ENCODE measurements at regions not wholly inside any gene's neighbourhood (a gene's known extent, or its start where the extent isn't known, plus 50 kb on each side); places are given as distances from the start of the nearest gene placed in this dataset.

GRCh38 chr19:32018014-32018413, 327.4 kb upstream of the ZNF507 start:
- peak in 1 of 2 donors; percentile 26 for DNase-seq
- no peaks in the 10 kb centered on the region for H3K27me3 ChIP-seq (ENCODE audit: control insufficient read depth, insufficient read depth, low read length)
- H3K4me1 ChIP-seq (ENCODE audit: control insufficient read depth, insufficient read depth, low read length) = no peaks in the 10 kb centered on the region
- WGBS (ENCODE audit: insufficient coverage, low lambda C conversion rate) = no CpG with 5 or more reads among the region's 6 CpGs
- no peaks in the 10 kb centered on the region for H3K9me3 ChIP-seq (ENCODE audit: control insufficient read depth, low read depth, low read length)
- H3K27ac ChIP-seq (ENCODE audit: low read length) = no peak overlapping the region
- no peak overlapping the region for H3K4me3 ChIP-seq (ENCODE audit: low read length)
- no peaks in the 10 kb centered on the region for H3K36me3 ChIP-seq (ENCODE audit: control insufficient read depth, insufficient read depth, low read length)

DNA sequence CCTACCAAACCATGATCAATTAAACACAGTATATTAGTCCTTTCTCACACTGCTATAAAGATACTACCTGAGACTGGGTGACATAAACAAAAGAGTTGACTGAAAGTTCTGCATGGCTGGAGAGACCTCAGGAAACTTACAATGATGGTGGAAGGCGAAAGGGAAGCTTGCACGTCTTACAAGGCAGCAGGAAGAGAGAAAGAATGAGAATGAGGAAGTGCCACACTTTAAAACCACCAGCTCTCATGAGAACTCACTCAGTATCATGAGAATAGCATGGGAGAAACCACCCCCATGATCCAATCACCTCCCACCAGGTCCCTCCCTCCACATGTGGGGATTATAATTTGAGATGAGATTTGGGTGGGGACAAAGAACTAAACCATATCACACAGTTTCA, 324.9 kb upstream of the ZNF507 start:
- no peaks in the 10 kb centered on the region for H3K4me1 ChIP-seq (ENCODE audit: control insufficient read depth, insufficient read depth, low read length)
- WGBS (ENCODE audit: insufficient coverage, low lambda C conversion rate) = no CpG with 5 or more reads among the region's 2 CpGs
- DNase-seq = no peak

DNA sequence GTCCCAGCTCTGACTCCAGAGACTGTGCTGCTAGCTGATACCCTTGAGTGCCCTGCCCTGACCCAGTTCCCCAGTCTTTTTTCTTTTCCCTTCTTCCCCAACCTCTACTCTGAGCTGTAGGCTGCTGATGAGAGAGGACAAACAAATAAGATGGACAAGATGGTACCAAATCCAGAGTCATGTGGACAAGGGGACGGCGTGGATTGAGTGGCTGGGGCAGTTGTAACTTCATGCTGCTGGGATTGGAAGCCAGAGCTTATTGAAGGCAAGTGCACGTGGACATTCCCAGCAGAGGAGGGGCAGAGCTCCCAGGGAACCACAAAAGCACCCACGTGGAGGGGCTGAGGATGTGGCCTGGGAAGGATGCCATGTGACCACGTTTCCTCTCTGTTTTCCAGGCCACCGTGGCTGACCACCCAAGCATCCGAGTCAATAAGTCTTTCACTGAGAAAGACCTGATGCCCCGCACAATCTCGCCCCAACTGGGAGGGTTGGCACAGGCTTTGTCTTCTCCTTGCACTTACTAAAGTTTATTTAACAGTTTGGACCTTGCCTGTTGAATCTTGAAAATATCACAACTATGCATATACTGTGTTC, 323.3 kb upstream of the ZNF507 start:
- DNase-seq = no peak
- Histone ChIP-seq H3K27me3 (ENCODE audit: control insufficient read depth, insufficient read depth, low read length) (no peaks in the 10 kb centered on the region), H3K36me3 (ENCODE audit: control insufficient read depth, insufficient read depth, low read length) (no peaks in the 10 kb centered on the region), H3K4me1 (ENCODE audit: control insufficient read depth, insufficient read depth, low read length) (no peaks in the 10 kb centered on the region), H3K27ac (ENCODE audit: low read length) (no peak overlapping the region), H3K4me3 (ENCODE audit: low read length) (no peak overlapping the region), H3K9me3 (ENCODE audit: control insufficient read depth, low read depth, low read length) (no peaks in the 10 kb centered on the region)
- WGBS (ENCODE audit: insufficient coverage, low lambda C conversion rate) = no CpG with 5 or more reads among the region's 9 CpGs

More for the DNA sequence above, 324.9 kb upstream of the ZNF507 start:
- no peak overlapping the region for H3K27ac ChIP-seq (ENCODE audit: low read length)
- H3K4me3 ChIP-seq (ENCODE audit: low read length) = no peak overlapping the region
- no peaks in the 10 kb centered on the region for H3K9me3 ChIP-seq (ENCODE audit: control insufficient read depth, low read depth, low read length)
- H3K27me3 ChIP-seq (ENCODE audit: control insufficient read depth, insufficient read depth, low read length) = no peaks in the 10 kb centered on the region
- no peaks in the 10 kb centered on the region for H3K36me3 ChIP-seq (ENCODE audit: control insufficient read depth, insufficient read depth, low read length)

DNA sequence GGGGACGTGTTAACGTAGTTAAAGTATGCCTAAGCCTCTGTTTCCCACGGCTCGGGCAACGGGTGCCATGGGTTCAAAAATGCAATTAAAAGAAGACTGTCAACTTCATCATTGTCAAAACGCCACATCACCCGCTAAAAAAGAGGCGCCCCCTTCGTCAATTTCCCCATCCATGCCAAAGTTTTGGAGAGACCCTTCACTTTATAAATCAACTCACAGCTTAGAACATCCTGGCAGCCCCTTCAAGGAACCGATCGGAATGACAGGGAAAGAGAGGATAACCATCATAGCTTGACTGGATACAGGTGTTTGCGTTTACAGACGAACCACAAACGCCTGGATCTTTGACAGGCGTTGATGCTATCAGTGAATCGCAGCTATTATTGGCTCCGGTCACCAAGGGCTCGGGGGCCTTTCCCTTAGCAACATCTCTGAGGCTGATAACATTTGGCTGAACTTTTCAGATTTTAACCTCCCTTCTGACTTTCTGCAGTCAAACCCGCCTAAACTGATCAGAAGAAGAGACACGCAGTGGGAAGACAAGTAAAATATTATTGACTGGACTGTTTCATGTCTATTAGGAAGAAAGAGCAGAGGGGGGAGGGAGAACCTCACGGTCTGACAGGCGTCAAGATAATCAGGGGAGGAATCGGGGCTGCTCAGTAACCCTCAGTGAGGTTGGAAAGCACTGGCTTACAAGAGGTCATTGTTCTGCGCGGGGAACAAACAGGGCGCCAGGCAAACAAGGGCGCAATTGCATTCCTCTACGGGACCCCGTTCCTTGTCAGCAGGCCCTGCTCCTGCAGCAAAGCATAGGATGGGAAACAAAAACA, 322.5 kb upstream of the ZNF507 start:
- H3K9me3 ChIP-seq (ENCODE audit: control insufficient read depth, low read depth, low read length) = no peaks in the 10 kb centered on the region
- H3K27me3 ChIP-seq (ENCODE audit: control insufficient read depth, insufficient read depth, low read length) = no peaks in the 10 kb centered on the region
- no peaks in the 10 kb centered on the region for H3K4me1 ChIP-seq (ENCODE audit: control insufficient read depth, insufficient read depth, low read length)
- H3K27ac ChIP-seq (ENCODE audit: low read length) = no peak overlapping the region
- H3K36me3 ChIP-seq (ENCODE audit: control insufficient read depth, insufficient read depth, low read length) = no peaks in the 10 kb centered on the region
- DNase-seq = no peak
- no peak overlapping the region for H3K4me3 ChIP-seq (ENCODE audit: low read length)
- 0% methylated on average over 1 of the region's 29 CpGs for WGBS (ENCODE audit: insufficient coverage, low lambda C conversion rate)

DNA sequence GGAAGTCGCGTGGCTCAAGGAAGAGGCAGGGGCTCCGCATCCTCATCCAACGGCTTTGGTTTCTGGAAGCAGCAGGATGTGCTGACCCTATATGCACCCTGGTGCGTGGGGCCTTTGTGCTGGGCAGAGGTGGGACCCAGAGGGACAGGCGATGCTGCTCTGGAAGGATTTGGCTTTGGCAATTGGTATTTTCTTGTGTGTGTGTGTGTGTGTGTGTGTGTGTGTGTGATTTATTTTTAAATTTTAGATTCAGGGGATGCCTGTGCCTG, 321.9 kb upstream of the ZNF507 start:
- Histone ChIP-seq H3K27ac (ENCODE audit: low read length) (no peak overlapping the region), H3K4me3 (ENCODE audit: low read length) (no peak overlapping the region), H3K9me3 (ENCODE audit: control insufficient read depth, low read depth, low read length) (no peaks in the 10 kb centered on the region), H3K36me3 (ENCODE audit: control insufficient read depth, insufficient read depth, low read length) (no peaks in the 10 kb centered on the region), H3K27me3 (ENCODE audit: control insufficient read depth, insufficient read depth, low read length) (no peaks in the 10 kb centered on the region), H3K4me1 (ENCODE audit: control insufficient read depth, insufficient read depth, low read length) (no peaks in the 10 kb centered on the region)
- no CpG with 5 or more reads among the region's 6 CpGs for WGBS (ENCODE audit: insufficient coverage, low lambda C conversion rate)
- no peak for DNase-seq

GRCh38 chr19:32029235-32029634, 316.2 kb upstream of the ZNF507 start:
- Histone ChIP-seq H3K36me3 (ENCODE audit: control insufficient read depth, insufficient read depth, low read length) (no peaks in the 10 kb centered on the region), H3K9me3 (ENCODE audit: control insufficient read depth, low read depth, low read length) (no peaks in the 10 kb centered on the region), H3K27me3 (ENCODE audit: control insufficient read depth, insufficient read depth, low read length) (no peaks in the 10 kb centered on the region), H3K4me1 (ENCODE audit: control insufficient read depth, insufficient read depth, low read length) (no peaks in the 10 kb centered on the region), H3K27ac (ENCODE audit: low read length) (no peak overlapping the region), H3K4me3 (ENCODE audit: low read length) (no peak overlapping the region)
- no CpG with 5 or more reads among the region's 6 CpGs for WGBS (ENCODE audit: insufficient coverage, low lambda C conversion rate)
- DNase-seq = no peak

DNA sequence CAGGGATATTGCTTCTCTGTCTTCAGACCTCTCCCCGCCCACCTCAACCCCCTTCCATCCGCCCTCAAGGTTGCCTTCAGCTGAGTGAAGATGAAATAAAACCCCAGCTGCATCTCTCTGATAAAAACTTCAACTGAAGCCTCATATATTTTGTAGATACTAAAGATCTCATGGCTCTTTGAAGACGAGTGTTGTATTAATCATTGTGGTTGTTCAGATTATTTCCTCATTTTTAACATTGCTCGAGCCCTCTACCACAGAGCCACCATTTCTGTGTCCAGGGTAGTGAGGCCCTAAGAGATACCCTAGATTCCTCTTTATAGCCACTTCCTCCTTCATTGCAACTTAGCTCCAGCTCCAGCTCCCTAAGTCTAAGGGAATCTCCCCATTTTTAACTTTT, 312.8 kb upstream of the ZNF507 start:
- H3K9me3 ChIP-seq (ENCODE audit: control insufficient read depth, low read depth, low read length) = no peaks in the 10 kb centered on the region
- 100% methylated on average over 1 of the region's 4 CpGs for WGBS (ENCODE audit: insufficient coverage, low lambda C conversion rate)
- H3K4me1 ChIP-seq (ENCODE audit: control insufficient read depth, insufficient read depth, low read length) = no peaks in the 10 kb centered on the region
- no peaks in the 10 kb centered on the region for H3K36me3 ChIP-seq (ENCODE audit: control insufficient read depth, insufficient read depth, low read length)
- no peak overlapping the region for H3K27ac ChIP-seq (ENCODE audit: low read length)
- no peak for DNase-seq
- no peaks in the 10 kb centered on the region for H3K27me3 ChIP-seq (ENCODE audit: control insufficient read depth, insufficient read depth, low read length)
- H3K4me3 ChIP-seq (ENCODE audit: low read length) = no peak overlapping the region

DNA sequence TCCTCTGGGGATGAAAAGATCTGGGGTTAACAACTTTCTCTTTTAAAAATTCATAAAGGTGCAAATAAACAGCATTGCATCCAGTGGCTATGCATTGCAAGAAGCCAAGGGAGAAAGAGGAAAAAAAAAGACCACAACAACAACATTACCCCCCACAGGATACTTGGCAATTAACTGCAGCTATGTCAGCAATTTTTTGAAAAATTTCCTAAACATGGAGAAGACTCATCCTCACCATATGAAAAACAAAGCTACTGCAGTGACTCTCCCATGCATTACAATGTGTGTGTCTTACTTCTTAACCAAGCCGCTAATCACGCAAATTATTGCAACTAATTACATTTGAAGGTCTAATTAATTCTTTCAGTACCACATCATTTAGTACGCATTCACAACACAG, 309.8 kb upstream of the ZNF507 start:
- Histone ChIP-seq H3K27ac (ENCODE audit: low read length) (no peak overlapping the region), H3K4me3 (ENCODE audit: low read length) (no peak overlapping the region), H3K27me3 (ENCODE audit: control insufficient read depth, insufficient read depth, low read length) (peaks cover 9% of the 10 kb centered on the region), H3K4me1 (ENCODE audit: control insufficient read depth, insufficient read depth, low read length) (no peaks in the 10 kb centered on the region), H3K9me3 (ENCODE audit: control insufficient read depth, low read depth, low read length) (no peaks in the 10 kb centered on the region), H3K36me3 (ENCODE audit: control insufficient read depth, insufficient read depth, low read length) (no peaks in the 10 kb centered on the region)
- WGBS (ENCODE audit: insufficient coverage, low lambda C conversion rate) = no CpG with 5 or more reads among the region's 3 CpGs
- no peak for DNase-seq

DNA sequence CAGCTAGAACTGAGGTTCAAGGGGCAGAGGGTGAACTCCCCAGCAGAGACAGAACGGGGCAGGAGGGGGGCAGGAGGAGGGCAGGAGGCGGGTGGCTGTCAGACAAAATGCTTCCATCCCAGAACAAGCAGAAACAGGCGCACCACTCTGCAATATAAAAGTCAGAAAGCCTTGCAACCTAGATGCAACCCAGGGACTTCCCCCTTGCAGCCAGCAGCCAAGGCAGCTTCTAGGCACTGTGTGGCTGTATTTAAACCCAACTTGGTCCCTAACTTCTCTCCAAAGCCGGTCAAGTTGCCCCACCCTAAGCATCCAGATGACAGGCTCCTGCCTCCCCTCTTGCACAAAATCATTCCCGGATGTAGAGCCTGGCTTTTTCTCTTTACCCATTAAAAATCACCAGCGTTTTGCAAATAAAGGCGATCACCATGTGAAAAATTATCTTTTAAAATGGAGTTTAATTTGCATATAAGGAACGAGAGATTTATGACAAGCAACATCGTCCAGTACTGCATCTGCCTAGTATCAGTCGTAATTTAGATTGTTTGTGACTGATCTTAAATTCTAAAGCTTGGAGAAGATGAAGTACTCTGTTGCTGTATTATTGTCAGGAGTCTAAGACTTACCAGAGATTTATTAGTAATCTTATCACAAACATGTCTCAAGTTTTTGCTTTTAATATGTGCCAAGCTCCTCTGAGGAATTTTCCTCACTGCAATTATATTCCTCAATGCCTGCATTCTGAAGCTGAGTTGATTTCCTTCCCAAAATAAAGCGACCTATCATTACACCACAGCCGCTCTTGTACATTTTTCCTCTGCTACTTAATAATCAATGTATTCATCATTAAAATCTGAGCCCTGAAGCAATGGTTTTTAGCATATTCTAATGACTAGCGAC, 307.1 kb upstream of the ZNF507 start:
- no peak for DNase-seq
- WGBS (ENCODE audit: insufficient coverage, low lambda C conversion rate) = 86% methylated on average over 2 of the region's 13 CpGs

GRCh38 chr19:32038961-32039360, 306.4 kb upstream of the ZNF507 start:
- no peak for DNase-seq
- Histone ChIP-seq H3K9me3 (ENCODE audit: control insufficient read depth, low read depth, low read length) (no peaks in the 10 kb centered on the region), H3K4me3 (ENCODE audit: low read length) (no peak overlapping the region), H3K36me3 (ENCODE audit: control insufficient read depth, insufficient read depth, low read length) (no peaks in the 10 kb centered on the region), H3K27ac (ENCODE audit: low read length) (no peak overlapping the region), H3K4me1 (ENCODE audit: control insufficient read depth, insufficient read depth, low read length) (no peaks in the 10 kb centered on the region), H3K27me3 (ENCODE audit: control insufficient read depth, insufficient read depth, low read length) (peaks cover 31% of the 10 kb centered on the region)
- 92% methylated on average over 4 of the region's 6 CpGs for WGBS (ENCODE audit: insufficient coverage, low lambda C conversion rate)

More for the DNA sequence above, 307.1 kb upstream of the ZNF507 start:
- H3K27ac ChIP-seq (ENCODE audit: low read length) = no peak overlapping the region
- no peaks in the 10 kb centered on the region for H3K9me3 ChIP-seq (ENCODE audit: control insufficient read depth, low read depth, low read length)
- no peak overlapping the region for H3K4me3 ChIP-seq (ENCODE audit: low read length)
- H3K27me3 ChIP-seq (ENCODE audit: control insufficient read depth, insufficient read depth, low read length) = peaks cover 26% of the 10 kb centered on the region
- H3K4me1 ChIP-seq (ENCODE audit: control insufficient read depth, insufficient read depth, low read length) = no peaks in the 10 kb centered on the region
- H3K36me3 ChIP-seq (ENCODE audit: control insufficient read depth, insufficient read depth, low read length) = no peaks in the 10 kb centered on the region

Data from large intestine (tissue), 3 donors.